ENCODE measurements at regions not wholly inside any gene's neighbourhood (a gene's known extent, or its start where the extent isn't known, plus 50 kb on each side); places are given as distances from the start of the nearest gene placed in this dataset.
"Not testable (repeated sequence)": the region's sequence is repeated elsewhere in the genome, so short reads cannot be mapped to it uniquely, and the experiment has no call there.

DNA sequence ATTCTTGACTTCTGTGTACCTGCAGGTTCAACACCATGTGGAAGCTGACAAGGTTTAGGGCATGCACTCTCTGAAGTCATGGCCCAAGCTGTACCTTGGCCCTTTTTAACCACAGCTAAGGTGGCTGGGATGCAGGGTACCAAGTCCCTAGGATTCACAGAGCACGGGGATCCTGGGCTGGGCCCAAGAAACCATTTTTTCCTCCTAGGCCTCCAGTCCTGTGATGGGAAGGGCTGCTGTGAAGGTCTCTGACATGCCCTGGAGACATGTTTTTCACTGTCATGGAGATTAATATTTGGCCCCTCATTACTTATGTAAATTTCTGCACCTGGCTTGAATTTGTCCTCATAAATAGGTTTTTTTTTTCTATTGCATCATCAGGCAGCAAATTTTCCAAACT, 937.5 kb upstream of the ROBO1 start:
- no peak for DNase-seq

DNA sequence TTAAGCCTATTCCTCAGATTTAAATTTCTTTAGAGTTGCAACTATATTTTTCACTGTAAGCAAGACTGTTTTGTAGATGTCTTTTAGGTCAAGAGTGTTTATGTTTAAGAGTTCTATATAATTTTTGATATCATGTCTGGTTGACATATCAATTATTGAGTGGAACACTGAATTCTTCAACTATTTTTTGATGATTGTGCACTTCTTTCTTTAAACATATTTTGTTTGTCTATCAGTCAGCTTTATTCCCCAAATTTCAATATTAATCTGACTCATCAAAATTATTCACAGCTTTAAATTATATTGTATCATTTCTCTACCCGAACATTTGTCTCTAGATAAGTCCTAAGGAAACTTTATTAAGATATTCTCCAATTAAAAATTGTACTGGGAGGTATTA, 933.6 kb upstream of the ROBO1 start:
- no peak for DNase-seq

DNA sequence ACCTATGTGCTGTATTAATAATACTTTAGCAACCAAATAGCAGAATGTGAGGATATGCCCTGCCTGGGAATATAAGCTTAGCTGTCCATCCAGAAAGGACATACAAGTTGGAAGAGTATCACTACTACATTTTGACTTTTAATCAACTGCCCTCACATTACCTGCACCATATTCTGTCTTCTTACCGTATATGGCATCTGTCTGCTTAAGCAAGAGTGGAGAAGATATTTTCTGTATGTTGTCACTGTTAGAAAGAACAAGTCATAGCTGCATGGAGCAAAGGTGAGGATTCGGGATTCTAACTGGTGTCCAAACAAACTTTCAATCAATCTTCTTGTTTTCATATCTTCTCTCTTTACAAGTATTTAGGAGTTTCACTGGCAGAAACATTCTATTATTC, 929.5 kb upstream of the ROBO1 start:
- no peak for DNase-seq

DNA sequence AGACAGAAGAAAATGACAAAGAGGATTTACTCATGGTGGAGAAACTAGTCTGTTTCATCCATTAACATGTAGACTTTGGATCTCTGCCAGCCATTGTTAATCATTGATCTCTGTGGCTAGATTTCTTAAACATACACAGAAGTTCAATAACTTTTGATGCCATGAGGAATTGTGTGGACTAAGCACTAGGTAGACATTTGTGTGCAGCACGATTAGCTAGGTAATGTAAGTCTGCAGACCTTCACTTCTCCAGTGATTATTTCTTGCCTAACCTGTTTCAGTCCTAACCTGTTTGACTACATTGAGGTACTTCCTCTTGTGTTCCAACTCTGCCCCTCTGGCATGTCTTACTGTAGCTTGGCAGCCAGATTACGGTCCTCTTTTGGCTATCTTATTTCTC, 928.5 kb upstream of the ROBO1 start:
- no peak for DNase-seq

DNA sequence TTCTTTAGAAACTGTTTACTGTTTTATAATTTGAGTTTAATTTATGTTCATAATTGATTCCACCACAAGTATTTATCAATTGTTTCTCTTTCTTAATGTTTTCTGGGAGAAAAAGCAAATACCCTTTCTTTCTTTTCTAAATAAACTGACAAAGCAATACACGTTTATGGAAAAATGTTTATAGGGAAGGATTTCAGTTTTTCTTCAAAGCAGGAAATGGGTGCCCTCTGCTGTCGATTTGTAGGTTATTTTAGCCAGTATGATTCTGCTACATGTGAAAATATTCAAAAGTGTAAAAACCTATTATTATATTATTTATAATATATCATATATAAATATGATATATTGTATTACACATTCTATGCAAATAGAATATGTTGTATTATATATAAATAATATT, 921.0 kb upstream of the ROBO1 start:
- DNase-seq: no peak

DNA sequence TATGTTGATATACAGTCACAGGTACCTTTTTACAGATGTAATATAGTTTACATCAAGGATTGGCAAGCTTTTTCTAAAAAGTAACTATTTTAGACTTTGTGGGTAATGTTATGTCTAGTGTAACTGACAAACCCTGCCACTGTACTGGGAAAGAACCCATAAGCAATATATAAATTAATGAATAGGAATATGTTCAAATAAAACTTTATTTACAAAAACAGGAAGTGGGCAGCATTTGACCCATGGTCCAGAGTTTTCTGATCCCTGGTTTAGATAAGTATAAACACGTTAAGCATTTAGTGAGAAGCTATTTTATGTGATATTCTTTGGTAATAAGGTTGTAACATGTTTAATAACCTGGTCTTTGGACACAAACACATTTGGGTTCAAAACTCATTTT, 915.2 kb upstream of the ROBO1 start:
- DNase-seq: no peak

DNA sequence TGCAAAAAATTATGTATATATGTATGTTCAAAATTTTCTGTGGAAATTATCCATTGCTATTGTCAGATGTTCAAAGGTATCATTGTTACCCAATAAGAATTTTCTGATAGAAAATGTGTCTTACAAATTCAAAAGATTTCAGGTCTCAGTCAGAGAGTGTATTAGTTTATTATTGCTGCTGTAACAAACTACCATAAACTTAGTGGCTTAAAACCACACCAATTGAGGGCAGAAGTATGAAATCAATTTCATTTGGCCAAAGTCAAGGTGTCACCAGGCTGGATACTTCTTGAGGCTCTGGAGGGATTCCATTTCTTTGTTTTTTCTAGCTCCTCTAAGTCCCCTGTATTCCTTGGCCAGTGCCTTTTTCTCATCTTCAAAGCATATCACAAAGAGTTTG, 914.4 kb upstream of the ROBO1 start:
- no peak for DNase-seq

DNA sequence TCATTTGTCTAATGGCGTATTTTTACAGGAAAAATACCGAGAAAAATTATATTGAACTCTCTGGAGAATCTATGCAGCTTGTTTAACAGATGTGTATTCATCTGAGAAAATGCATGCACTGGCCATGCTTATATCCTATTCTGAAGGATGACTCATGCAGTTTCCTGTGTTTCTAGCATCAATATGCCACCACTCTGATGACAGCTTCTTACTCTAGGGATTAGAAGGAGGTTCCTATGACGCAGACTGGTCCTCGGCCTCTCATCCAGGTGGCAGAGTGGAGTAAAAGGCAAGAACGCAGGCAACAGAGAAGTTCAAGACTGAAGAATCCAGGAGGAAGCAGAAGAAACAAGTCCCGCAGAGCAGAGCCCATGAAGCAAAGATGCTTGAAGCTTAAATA, 910.0 kb upstream of the ROBO1 start:
- DNase-seq: no peak

DNA sequence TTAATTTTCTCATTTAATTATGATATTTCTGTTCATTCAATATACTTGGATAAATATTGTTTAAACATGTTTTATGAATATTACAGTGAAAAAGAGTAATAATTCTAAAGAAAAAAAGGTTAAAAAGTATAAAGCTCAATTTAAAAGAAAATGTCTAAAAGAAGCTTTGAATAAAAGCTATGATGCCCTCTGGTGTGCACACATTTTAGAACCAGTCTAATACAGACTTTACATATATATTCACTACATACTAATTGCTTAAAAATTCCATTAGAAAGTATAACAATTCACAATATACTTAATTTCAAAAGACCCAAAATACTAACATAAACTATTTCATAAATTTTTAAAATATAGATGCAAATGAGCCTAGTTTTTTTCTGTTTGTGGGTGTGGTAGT, 909.1 kb upstream of the ROBO1 start:
- DNase-seq: no peak

DNA sequence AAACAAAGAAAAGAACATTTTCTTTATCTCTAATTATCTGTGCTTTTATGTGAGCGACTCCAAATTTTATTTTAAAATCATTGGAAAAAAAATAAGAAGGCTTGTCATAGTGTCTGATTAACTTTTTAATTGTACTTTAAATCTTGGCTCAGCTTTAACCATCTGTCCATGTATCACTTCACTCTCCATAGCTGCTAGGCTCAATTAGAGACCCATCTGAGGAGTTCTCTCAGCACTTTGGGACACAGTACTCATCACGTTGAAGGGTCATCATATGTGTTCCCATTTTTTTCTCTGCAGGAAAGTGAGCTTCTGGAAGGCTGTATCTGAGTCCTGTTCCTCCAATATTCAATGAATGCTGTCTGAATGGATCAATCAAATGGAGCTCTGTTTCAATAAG, 908.5 kb upstream of the ROBO1 start:
- no peak for DNase-seq

DNA sequence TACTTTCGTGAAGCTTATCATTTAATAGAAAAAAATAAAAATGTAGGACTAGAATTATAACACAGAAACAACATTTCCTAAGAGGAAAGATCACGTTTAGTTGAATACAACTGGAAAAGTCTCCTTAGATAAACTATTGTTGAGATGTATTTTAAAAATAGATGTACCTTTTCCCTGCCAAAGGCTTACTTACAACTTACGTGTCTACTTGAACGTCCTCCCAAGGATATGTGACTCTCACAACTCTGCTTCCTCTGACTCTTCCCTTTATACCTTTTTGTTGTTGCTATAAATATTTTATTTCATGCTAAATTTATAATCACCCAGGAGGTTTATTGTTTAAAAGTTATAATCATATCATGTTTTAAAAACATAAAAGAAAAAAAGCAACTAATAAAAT, 908.0 kb upstream of the ROBO1 start:
- no peak for DNase-seq

DNA sequence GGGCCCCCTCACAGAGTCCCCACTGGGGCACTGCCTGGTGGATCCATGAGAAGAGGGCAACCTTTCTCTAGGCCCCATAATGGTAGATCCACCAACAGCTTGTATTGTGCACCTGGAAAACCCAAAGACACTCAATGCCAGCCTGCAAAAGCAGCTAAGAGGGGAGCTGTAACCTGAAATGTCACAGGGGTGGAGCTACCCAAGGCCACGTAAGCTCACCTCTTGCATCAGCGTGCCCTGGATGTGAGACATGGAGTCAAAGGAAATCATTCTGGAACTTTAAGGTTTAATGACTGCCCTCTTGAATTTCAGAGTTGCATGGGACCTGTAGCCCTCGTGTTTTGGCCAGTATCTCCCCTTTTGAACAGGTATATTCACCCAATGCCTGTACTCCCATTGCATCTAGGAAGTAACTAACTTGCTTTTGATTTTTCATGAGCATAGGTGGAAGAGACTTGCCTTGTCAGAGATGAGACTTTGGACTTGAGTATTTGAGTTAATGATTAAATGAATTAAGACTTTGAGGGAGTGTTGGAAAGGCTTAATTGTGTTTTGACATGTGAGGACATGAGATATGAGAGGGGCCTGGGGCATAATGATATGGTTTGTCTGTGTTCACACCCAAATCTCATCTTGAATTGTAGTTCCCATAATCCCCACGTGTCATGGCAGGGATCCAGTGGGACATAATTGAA, 900.9 kb upstream of the ROBO1 start:
- no peak for DNase-seq

DNA sequence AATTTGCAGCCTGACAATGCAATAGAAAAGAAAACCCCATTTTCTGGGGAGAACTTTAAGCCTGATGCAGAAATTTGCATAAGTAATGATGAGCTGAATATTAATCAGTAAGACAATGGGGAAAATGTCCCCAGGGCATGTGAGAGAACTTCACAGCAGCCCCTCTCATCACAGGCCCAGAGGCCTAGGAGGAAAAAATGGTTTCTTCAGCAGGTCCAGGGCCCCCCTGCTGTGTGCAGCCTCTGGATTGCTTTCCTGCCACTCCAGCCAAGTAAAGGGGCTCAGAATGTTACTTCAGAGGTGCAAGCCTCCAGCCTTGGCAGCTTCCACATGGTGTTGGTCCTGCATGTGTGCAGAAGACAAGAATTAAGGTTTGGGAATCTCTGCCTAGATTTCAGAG, 900.3 kb upstream of the ROBO1 start:
- no peak for DNase-seq

DNA sequence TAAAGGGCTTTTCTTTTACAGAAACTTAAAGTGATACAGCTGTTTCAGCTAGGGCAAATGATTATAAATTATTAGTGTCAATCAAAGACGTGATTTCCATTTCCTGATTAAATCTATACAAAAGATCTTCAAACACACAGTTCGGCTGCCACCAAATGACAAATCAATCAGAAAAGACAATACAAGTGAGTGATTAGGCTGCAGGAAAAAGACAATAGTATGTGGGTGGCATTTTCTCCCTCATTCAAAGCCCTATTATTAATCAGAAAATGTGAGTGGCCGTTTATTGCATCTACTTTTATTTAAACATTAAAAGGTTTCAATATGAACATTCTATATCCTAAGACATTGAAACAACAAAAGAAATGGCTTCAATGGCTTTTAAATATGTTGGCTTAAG, 895.6 kb upstream of the ROBO1 start:
- no peak for DNase-seq

DNA sequence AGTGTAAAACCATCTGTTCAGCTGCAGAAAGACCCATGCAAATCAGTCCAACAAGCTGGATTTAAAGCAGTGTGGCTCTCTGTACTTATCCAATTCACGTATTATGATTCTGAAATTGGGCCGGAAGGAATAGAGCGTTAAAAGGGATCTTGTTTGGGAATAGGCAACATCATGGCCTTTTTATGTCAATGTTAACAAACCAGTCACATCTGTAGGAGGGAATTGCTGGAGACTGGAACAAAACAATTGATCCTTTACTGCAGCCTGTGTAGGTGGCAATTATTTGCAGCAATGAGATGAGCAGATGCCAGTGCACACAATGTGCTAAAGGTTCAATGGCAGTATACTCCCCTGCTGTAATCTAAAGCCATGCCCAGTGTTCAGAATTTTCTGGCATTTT, 887.4 kb upstream of the ROBO1 start:
- DNase-seq: no peak

DNA sequence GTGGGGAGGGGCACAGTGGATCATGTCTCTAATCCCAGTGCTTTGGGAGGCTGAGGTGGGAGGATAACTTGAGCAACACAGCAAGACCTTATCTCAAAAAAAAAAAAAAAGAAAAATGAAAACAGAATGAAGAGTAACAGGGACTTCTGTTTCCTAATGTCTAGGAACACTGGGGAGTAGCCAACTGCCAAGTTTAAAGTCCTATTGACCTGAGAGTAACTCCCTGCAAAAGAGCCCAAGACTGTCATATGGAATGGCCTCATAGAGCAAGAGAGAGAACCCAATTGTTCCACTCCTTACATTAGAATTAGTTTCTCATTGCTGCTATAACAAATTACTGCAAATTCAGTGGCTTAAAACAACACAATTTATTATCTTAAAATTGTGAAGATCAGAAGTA, 881.4 kb upstream of the ROBO1 start:
- DNase-seq: no peak

DNA sequence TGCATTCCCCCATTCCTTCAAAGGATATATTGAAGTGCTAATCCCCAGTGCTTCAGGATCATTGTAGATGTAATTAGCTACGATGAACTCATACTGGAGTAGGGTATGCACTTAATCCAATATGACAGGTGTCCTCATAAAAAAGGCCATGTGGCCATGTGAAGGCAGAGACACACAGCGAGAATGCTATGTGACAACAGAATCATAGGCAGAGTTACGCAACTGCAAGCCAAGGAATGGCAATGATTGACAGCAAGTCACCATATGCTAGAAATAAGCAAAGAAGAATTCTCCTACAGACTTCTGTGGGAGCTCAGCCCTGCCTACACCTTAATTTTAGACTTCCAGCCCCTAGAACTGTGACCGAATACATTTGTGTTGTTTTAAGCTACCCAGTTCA, 875.6 kb upstream of the ROBO1 start:
- DNase-seq: no peak

DNA sequence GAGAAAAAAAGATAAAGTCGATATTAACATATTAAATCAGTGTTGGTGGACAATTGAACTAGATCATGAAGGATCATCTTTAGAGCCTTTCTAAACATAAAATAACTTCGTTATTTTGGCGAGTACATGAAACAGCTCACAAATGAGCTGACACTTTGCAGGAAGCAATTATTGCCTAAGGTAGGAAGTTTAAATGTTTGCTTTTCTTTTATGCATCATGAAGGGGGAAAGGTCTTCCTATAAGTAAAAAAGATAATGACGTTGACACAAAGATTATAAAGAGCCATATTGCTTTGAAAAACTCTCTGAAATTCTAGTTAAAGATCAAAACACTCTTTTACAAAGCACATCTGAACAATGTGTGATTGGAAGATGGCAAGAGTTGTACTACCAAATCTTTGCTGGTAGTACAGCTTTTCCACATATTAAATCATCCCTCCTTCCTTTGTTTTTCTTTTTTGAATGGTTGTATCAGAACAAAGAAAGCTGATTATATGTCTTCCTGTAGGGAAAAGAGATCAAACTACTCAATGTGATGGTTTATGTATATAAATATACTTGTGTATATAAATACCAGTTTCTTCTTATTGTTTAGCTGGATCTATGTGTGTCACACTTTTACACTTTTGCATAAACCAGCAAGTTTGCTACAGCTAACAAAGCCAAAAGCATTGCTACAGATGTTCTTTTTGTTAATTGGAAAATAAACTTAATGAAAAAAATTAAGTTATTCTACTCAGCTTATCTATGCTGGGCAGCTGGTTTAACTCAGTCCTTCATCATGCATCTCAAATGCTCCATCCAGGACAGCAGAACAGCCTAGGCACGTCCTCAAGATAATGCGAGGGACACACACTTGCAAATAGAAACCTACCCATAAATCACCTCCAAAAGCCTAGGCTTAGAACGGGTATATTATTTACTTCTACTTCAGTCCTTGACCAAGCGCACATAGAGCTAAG, 850.8 kb upstream of the ROBO1 start:
- DNase-seq: no peak

DNA sequence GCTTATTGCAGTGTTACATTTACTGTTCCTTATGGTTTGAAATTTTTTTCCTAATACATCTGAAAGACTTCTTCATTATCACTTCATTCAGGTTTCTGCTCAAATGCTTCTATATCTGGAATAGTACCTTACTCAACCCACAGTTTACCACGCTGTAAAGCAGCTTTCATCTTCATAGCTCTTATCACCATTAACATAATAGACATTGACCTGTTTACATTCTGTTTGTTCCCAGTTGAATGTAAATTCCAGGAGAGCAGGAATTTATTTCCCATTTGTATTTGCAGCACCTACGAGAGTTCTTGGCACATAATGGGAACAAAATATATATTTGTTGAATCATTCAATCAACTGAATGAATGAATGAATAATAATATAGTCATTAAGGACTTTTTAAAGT, 844.6 kb upstream of the ROBO1 start:
- DNase-seq: no peak

DNA sequence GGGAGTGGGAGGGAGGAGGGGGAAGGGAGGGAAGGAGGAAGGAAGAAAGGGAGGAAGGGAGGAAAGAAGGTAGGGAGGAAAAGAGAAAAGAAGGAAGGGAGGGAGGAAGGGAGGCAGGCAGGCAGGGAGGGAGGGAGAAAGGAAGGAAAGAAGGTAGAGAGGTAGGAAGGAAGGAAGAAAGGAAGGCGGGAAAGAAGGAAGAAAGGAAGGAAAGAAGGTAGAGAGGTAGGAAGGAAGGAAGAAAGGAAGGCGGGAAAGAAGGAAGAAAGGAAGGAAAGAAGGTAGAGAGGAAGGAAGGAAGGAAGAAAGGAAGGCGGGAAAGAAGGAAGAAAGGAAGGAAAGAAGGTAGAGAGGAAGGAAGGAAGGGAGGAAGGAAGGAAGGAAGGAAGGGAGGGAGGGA, 840.3 kb upstream of the ROBO1 start:
- DNase-seq: not testable (repeated sequence)

DNA sequence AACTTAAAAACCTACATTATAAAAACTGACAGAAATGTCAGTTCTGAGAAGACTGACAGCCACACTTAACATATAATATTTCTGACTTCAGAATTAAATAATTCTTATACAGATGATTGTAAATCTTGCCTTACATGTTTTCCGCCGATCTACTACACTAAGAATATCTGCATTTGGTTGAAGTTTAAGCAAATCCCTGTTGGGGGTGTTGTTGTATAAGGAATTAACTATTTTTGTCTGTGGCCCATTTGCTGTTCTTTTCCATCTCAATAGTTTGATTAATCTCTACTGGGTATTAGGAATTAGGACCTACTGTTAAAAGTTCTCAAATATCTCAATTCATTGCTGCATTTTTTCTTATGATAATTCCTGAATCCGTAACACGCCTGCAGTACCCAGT, 838.3 kb upstream of the ROBO1 start:
- DNase-seq: no peak

DNA sequence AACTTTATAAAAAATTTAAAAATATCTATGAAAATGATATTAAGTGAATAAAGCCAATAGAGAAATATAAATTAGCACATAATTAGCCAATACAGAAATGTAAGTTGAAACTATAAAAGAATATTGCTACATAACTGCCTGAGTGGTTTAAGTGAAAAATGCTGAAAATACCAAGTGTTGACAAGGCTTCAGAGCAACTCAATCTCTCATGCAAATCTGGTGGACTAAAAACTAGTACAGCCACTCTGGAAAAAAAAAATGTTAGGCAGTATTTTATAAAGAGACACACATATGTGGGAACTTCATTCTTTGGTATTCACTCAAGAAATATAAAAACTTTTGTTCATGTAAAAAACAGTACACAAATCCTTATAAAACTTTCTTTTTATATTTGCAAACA, 833.7 kb upstream of the ROBO1 start:
- no peak for DNase-seq

DNA sequence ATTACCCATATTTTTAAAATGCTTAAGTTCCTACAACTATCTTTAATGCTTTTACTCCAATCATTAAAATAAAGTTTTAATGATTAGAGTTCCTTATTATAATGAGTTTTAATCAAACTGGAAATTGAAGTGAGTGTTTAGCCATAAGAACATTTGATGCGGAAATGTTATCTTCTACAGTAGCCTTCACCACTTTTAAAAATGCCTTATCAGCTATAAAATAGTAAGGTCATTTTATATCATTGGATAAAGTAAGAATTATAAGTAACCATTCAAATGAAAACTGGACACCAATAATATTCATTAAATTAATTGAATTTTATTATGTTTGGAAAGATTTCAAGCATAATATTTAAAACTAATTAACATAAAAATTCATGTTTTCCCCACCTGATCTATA, 825.0 kb upstream of the ROBO1 start:
- no peak for DNase-seq

DNA sequence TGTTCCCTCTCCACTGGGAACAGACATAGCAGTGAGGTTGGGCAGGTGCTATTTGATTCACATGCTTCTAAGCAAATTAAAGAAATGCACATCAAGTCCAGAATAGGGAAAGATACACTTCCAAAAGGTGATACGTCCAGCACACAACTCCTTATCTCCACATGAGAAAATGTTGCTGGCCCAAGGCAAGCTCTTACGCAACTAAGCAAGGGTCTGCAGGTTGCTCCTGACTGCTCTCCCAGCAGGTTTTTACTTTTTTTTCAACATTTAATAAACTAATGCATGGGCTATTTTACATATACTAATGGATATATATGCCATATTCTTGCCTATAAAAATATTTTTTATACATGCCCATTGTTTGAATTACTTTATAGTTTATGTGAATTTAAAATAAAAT, 818.5 kb upstream of the ROBO1 start:
- no peak for DNase-seq

DNA sequence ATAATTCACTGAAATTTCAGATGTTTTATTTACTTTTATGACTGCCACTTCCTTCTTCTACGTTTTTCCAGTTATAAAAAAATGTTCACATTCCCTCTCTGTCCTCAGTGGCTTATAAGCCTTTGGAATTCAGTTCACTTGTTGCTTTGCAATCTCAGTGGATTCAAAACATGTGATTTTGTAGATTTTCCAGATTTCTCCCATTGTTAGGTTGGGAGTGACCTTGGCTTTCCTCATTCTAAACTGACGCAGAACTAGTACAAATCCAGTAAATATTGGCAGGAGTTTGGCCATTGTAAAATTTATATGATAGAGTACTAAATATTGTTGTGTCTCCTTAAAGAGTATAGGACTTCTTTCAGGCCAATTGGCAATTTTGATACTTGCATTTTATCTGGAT, 812.3 kb upstream of the ROBO1 start:
- DNase-seq: no peak
